ENCODE measurements at regions not wholly inside any gene's neighbourhood (a gene's known extent, or its start where the extent isn't known, plus 50 kb on each side); places are given as distances from the start of the nearest gene placed in this dataset.

GRCh38 chr1:113340038-113340437 is 50.3 kb upstream of the MAGI3 start:
- TF ChIP-seq POLR2A (IDR thresholded peaks at IDR 0.05) = no peak
- no peak for TF ChIP-seq CTCF (IDR thresholded peaks at IDR 0.05)

Measured in testis (tissue), 2 donors.